ENCODE measurements at regions not wholly inside any gene's neighbourhood (a gene's known extent, or its start where the extent isn't known, plus 50 kb on each side); places are given as distances from the start of the nearest gene placed in this dataset.

- no peaks in the 10 kb centered on the region for H3K9me3 ChIP-seq (ENCODE audit: low read length)
- H3K4me3 ChIP-seq (ENCODE audit: low read length): no peak overlapping the region
- no peaks in the 10 kb centered on the region for H3K4me1 ChIP-seq (ENCODE audit: insufficient read depth, low read length)
- H3K27me3 ChIP-seq (ENCODE audit: insufficient read depth, low read length): no peaks in the 10 kb centered on the region
- no peak overlapping the region for H2AFZ ChIP-seq (ENCODE audit: low read depth, low read length)
- no peaks in the 10 kb centered on the region for H3K36me3 ChIP-seq (ENCODE audit: insufficient read depth, low read length)
These were observed 100.2 kb upstream of the DMAC1 start for GRCh38 chr9:7899753-7900152.

- H3K36me3 ChIP-seq (ENCODE audit: insufficient read depth, low read length): no peaks in the 10 kb centered on the region
- H3K4me1 ChIP-seq (ENCODE audit: insufficient read depth, low read length): no peaks in the 10 kb centered on the region
- H3K9me3 ChIP-seq (ENCODE audit: low read length): no peaks in the 10 kb centered on the region
- H3K4me3 ChIP-seq (ENCODE audit: low read length): no peak overlapping the region
- H3K27me3 ChIP-seq (ENCODE audit: insufficient read depth, low read length): no peaks in the 10 kb centered on the region
- no peak overlapping the region for H2AFZ ChIP-seq (ENCODE audit: low read depth, low read length)
These were observed 94.7 kb upstream of the DMAC1 start for GRCh38 chr9:7894231-7894630.

- Histone ChIP-seq H3K27me3 (ENCODE audit: insufficient read depth, low read length) (no peaks in the 10 kb centered on the region), H3K9me3 (ENCODE audit: low read length) (no peaks in the 10 kb centered on the region)
These were observed 93.4 kb upstream of the DMAC1 start for GRCh38 chr9:7892975-7893374.

GRCh38 chr9:7879551-7880245, 80.1 kb upstream of the DMAC1 start:
- peaks cover 3% of the 10 kb centered on the region for H3K9me3 ChIP-seq (ENCODE audit: low read length)
- no peak overlapping the region for H2AFZ ChIP-seq (ENCODE audit: low read depth, low read length)
- no peaks in the 10 kb centered on the region for H3K4me1 ChIP-seq (ENCODE audit: insufficient read depth, low read length)
- H3K27me3 ChIP-seq (ENCODE audit: insufficient read depth, low read length): no peaks in the 10 kb centered on the region
- H3K36me3 ChIP-seq (ENCODE audit: insufficient read depth, low read length): no peaks in the 10 kb centered on the region
- no peak overlapping the region for H3K4me3 ChIP-seq (ENCODE audit: low read length)

More at GRCh38 chr9:7892975-7893374, 93.4 kb upstream of the DMAC1 start:
- Histone ChIP-seq H3K4me3 (ENCODE audit: low read length) (no peak overlapping the region), H3K36me3 (ENCODE audit: insufficient read depth, low read length) (no peaks in the 10 kb centered on the region), H2AFZ (ENCODE audit: low read depth, low read length) (no peak overlapping the region), H3K4me1 (ENCODE audit: insufficient read depth, low read length) (no peaks in the 10 kb centered on the region)

GRCh38 chr9:7871977-7872730, 72.6 kb upstream of the DMAC1 start:
- H3K27me3 ChIP-seq (ENCODE audit: insufficient read depth, low read length): no peaks in the 10 kb centered on the region
- no peaks in the 10 kb centered on the region for H3K4me1 ChIP-seq (ENCODE audit: insufficient read depth, low read length)
- peaks cover 3% of the 10 kb centered on the region for H3K9me3 ChIP-seq (ENCODE audit: low read length)
- H2AFZ ChIP-seq (ENCODE audit: low read depth, low read length): no peak overlapping the region
- no peaks in the 10 kb centered on the region for H3K36me3 ChIP-seq (ENCODE audit: insufficient read depth, low read length)
- H3K4me3 ChIP-seq (ENCODE audit: low read length): no peak overlapping the region

GRCh38 chr9:7869340-7869739, 69.8 kb upstream of the DMAC1 start:
- Histone ChIP-seq H3K36me3 (ENCODE audit: insufficient read depth, low read length) (no peaks in the 10 kb centered on the region), H3K4me3 (ENCODE audit: low read length) (no peak overlapping the region), H3K9me3 (ENCODE audit: low read length) (no peaks in the 10 kb centered on the region), H2AFZ (ENCODE audit: low read depth, low read length) (no peak overlapping the region), H3K4me1 (ENCODE audit: insufficient read depth, low read length) (no peaks in the 10 kb centered on the region), H3K27me3 (ENCODE audit: insufficient read depth, low read length) (no peaks in the 10 kb centered on the region)

- Histone ChIP-seq H3K36me3 (ENCODE audit: insufficient read depth, low read length) (no peaks in the 10 kb centered on the region), H2AFZ (ENCODE audit: low read depth, low read length) (no peak overlapping the region), H3K4me1 (ENCODE audit: insufficient read depth, low read length) (no peaks in the 10 kb centered on the region), H3K9me3 (ENCODE audit: low read length) (no peaks in the 10 kb centered on the region), H3K27me3 (ENCODE audit: insufficient read depth, low read length) (no peaks in the 10 kb centered on the region), H3K4me3 (ENCODE audit: low read length) (no peak overlapping the region)
These were observed 62.6 kb upstream of the DMAC1 start for GRCh38 chr9:7862170-7862569.

- Histone ChIP-seq H3K4me3 (ENCODE audit: low read length) (no peak overlapping the region), H2AFZ (ENCODE audit: low read depth, low read length) (no peak overlapping the region), H3K4me1 (ENCODE audit: insufficient read depth, low read length) (no peaks in the 10 kb centered on the region), H3K36me3 (ENCODE audit: insufficient read depth, low read length) (no peaks in the 10 kb centered on the region), H3K27me3 (ENCODE audit: insufficient read depth, low read length) (no peaks in the 10 kb centered on the region), H3K9me3 (ENCODE audit: low read length) (no peaks in the 10 kb centered on the region)
These were observed 61.5 kb upstream of the DMAC1 start for GRCh38 chr9:7861086-7861485.

GRCh38 chr9:7860335-7860709, 60.7 kb upstream of the DMAC1 start:
- no peaks in the 10 kb centered on the region for H3K9me3 ChIP-seq (ENCODE audit: low read length)
- no peaks in the 10 kb centered on the region for H3K27me3 ChIP-seq (ENCODE audit: insufficient read depth, low read length)
- H2AFZ ChIP-seq (ENCODE audit: low read depth, low read length): no peak overlapping the region
- H3K4me1 ChIP-seq (ENCODE audit: insufficient read depth, low read length): no peaks in the 10 kb centered on the region
- no peak overlapping the region for H3K4me3 ChIP-seq (ENCODE audit: low read length)
- no peaks in the 10 kb centered on the region for H3K36me3 ChIP-seq (ENCODE audit: insufficient read depth, low read length)

- Histone ChIP-seq H2AFZ (ENCODE audit: low read depth, low read length) (no peak overlapping the region), H3K4me3 (ENCODE audit: low read length) (no peak overlapping the region), H3K27me3 (ENCODE audit: insufficient read depth, low read length) (no peaks in the 10 kb centered on the region), H3K9me3 (ENCODE audit: low read length) (no peaks in the 10 kb centered on the region), H3K36me3 (ENCODE audit: insufficient read depth, low read length) (no peaks in the 10 kb centered on the region), H3K4me1 (ENCODE audit: insufficient read depth, low read length) (no peaks in the 10 kb centered on the region)
These were observed 60.2 kb upstream of the DMAC1 start for GRCh38 chr9:7859701-7860334.

GRCh38 chr9:7858166-7858565, 58.6 kb upstream of the DMAC1 start:
- H3K4me1 ChIP-seq (ENCODE audit: insufficient read depth, low read length): no peaks in the 10 kb centered on the region
- H3K4me3 ChIP-seq (ENCODE audit: low read length): no peak overlapping the region
- no peaks in the 10 kb centered on the region for H3K36me3 ChIP-seq (ENCODE audit: insufficient read depth, low read length)
- H2AFZ ChIP-seq (ENCODE audit: low read depth, low read length): no peak overlapping the region
- no peaks in the 10 kb centered on the region for H3K27me3 ChIP-seq (ENCODE audit: insufficient read depth, low read length)
- no peaks in the 10 kb centered on the region for H3K9me3 ChIP-seq (ENCODE audit: low read length)

- H3K4me3 ChIP-seq (ENCODE audit: low read length): no peak overlapping the region
- H2AFZ ChIP-seq (ENCODE audit: low read depth, low read length): no peak overlapping the region
- H3K9me3 ChIP-seq (ENCODE audit: low read length): no peaks in the 10 kb centered on the region
- no peaks in the 10 kb centered on the region for H3K27me3 ChIP-seq (ENCODE audit: insufficient read depth, low read length)
- no peaks in the 10 kb centered on the region for H3K36me3 ChIP-seq (ENCODE audit: insufficient read depth, low read length)
- H3K4me1 ChIP-seq (ENCODE audit: insufficient read depth, low read length): no peaks in the 10 kb centered on the region
These were observed 55.2 kb upstream of the DMAC1 start for GRCh38 chr9:7854763-7855162.

All from neuron (in vitro differentiated cells).